ENCODE measurements at regions not wholly inside any gene's neighbourhood (a gene's known extent, or its start where the extent isn't known, plus 50 kb on each side); places are given as distances from the start of the nearest gene placed in this dataset.

- H3K18ac ChIP-seq (ENCODE audit: low read depth, low read length), result no peak overlapping the region
- no peak overlapping the region for H2BK120ac ChIP-seq (ENCODE audit: low read depth, low read length)
- no peak for ATAC-seq (ENCODE audit: low read depth)
- no peak overlapping the region for H3K14ac ChIP-seq (replicated peaks; ENCODE audit: low read depth, low read length)
- no peak overlapping the region for H3K4me2 ChIP-seq (ENCODE audit: low read depth, low read length)
- BruUV-seq (replicated peaks), result no TSS peak
- H2AK9ac ChIP-seq (replicated peaks; ENCODE audit: low read depth, low read length, poor library complexity), result no peak overlapping the region
- H3K9ac ChIP-seq (ENCODE audit: low read depth, low read length), result no peak overlapping the region
- H3K27me3 ChIP-seq (ENCODE audit: control insufficient read depth, insufficient read depth, low read length), result no peaks in the 10 kb centered on the region
- in situ Hi-C loops (cut with MboI; ENCODE audit: low sequenced_read_pairs), result no loop called here
- H2AK5ac ChIP-seq (ENCODE audit: low read depth, low read length), result no peak overlapping the region
- dilution Hi-C loops (cut with HindIII; ENCODE audit: low sequenced_read_pairs, unreplicated experiment), result no loop called here
- H2BK5ac ChIP-seq (ENCODE audit: low read depth, low read length, poor library complexity, severe bottlenecking), result no peak overlapping the region
- intact Hi-C loops (cut with micrococcal nuclease), result loop anchor here (5.0 to 10.0 kb wide), 2 partner anchors 374 to 483 kb away; partner anchors contain the start of gene NR4A2
- TF ChIP-seq NFE2L2 (IDR thresholded peaks at IDR 0.05; ENCODE audit: low read depth, low read length) (no peak), SMC3 (IDR thresholded peaks at IDR 0.05; ENCODE audit: low read depth, low read length) (no peak), RFX5 (IDR thresholded peaks at IDR 0.05; ENCODE audit: low read depth, low read length) (no peak), CTCF (conservative IDR thresholded peaks at IDR 0.05; ENCODE audit: low read depth, low read length) (no peak), MAZ (IDR thresholded peaks at IDR 0.05; ENCODE audit: borderline replicate concordance, low read depth, low read length) (no peak), MXI1 (IDR thresholded peaks at IDR 0.05; ENCODE audit: borderline replicate concordance, low read depth, low read length) (no peak), RCOR1 (IDR thresholded peaks at IDR 0.05; ENCODE audit: insufficient replicate concordance, low read length) (no peak), RAD21 (IDR thresholded peaks at IDR 0.05; ENCODE audit: low read length) (no peak), CEBPB (IDR thresholded peaks at IDR 0.05; ENCODE audit: low read depth, low read length) (no peak), USF2 (IDR thresholded peaks at IDR 0.05; ENCODE audit: low read depth, low read length) (no peak), MAFK (IDR thresholded peaks at IDR 0.05; ENCODE audit: low read depth, low read length) (no peak), CHD1 (IDR thresholded peaks at IDR 0.05; ENCODE audit: low read depth, low read length) (no peak), ELK1 (IDR thresholded peaks at IDR 0.05; ENCODE audit: borderline replicate concordance, low read depth, low read length) (no peak), FOS (IDR thresholded peaks at IDR 0.05; ENCODE audit: low read depth, low read length) (no peak), POLR2A (IDR thresholded peaks at IDR 0.05; ENCODE audit: low read depth, low read length) (no peak), BHLHE40 (IDR thresholded peaks at IDR 0.05; ENCODE audit: low read depth, low read length) (no peak)
- H2BK15ac ChIP-seq (ENCODE audit: low read depth, low read length), result no peak overlapping the region
- no peak overlapping the region for H2AFZ ChIP-seq (replicated peaks; ENCODE audit: low read length, poor library complexity)
- H4K8ac ChIP-seq (ENCODE audit: low read depth in 2 of 2, low read length in 2 of 2), result no peak overlapping the region
- no peak overlapping the region for H2BK20ac ChIP-seq (ENCODE audit: low read depth, low read length)
- H4K5ac ChIP-seq (ENCODE audit: low read depth, low read length), result no peak overlapping the region; the same call in 1 of the 2 replicates
- H3K4me3 ChIP-seq (ENCODE audit: insufficient read depth, low read depth, low read length), result no peak overlapping the region
- no CpG with 5 or more reads among the region's 6 CpGs for WGBS, 2 experiments (ENCODE audit: extremely low coverage in 2 of 2, insufficient read length in 1 of 2)
- no peak overlapping the region for H3K27ac ChIP-seq (ENCODE audit: insufficient read depth, low read length)
- H3K9me1 ChIP-seq (ENCODE audit: insufficient read depth, low read length), result no peaks in the 10 kb centered on the region
- peaks cover 2% of the 10 kb centered on the region; the same call in 1 of the 2 replicates for H3K4me1 ChIP-seq (ENCODE audit: control insufficient read depth, insufficient read depth, low read length)
- H3K79me1 ChIP-seq (ENCODE audit: low read depth in 1 of 2, low read length in 2 of 2), result no peaks in the 10 kb centered on the region
- ChIA-PET CTCF (interaction anchor here (1.3 kb wide), 1 partner anchor 11 kb away, joined by 3 read pairs; no protein-coding TSS in a partner anchor), POLR2A (ENCODE audit: unreplicated experiment) (no interaction called here)
- no peak overlapping the region for H4K91ac ChIP-seq (ENCODE audit: insufficient read depth, low read depth, low read length)
- H3K23ac ChIP-seq (ENCODE audit: low read depth, low read length), result no peak overlapping the region
- H3K9me3 ChIP-seq (ENCODE audit: control insufficient read depth, insufficient read depth, low read length), result no peaks in the 10 kb centered on the region
- H3K4ac ChIP-seq (ENCODE audit: low read depth, low read length), result no peak overlapping the region
- no peak overlapping the region for H3K56ac ChIP-seq (ENCODE audit: extremely low read depth, insufficient read depth, low read length)
- no peaks in the 10 kb centered on the region for H3K36me3 ChIP-seq (ENCODE audit: control insufficient read depth, insufficient read depth, low read length)
- DNase-seq, result no peak
- no peaks in the 10 kb centered on the region for H4K20me1 ChIP-seq (ENCODE audit: insufficient read depth, low read length)
Observed at GRCh38 chr2:156818221-156818620, 382.0 kb downstream of the GPD2 start.

All from IMR-90 (cell line).